WTC11 (cell line): ENCODE measurements at regions not wholly inside any gene's neighbourhood (a gene's known extent, or its start where the extent isn't known, plus 50 kb on each side); places are given as distances from the start of the nearest gene placed in this dataset.

Source experiments
- ATAC-seq: fragments of 200-7000 bp; cut with Tn5 transposase; 2 replicates; pipeline ENCODE4 v1.10.0; 2021; ENCODE audit warnings: mild to moderate bottlenecking, moderate library complexity
- CTCF ChIA-PET: fragments of 300-600 bp; sonication (Branson Sonifier 250); formaldehyde crosslinking; loops from one replicate; lab custom pipeline; 2021; ENCODE audit warnings: antibody characterized with exemption; lab: Charles Lee
- POLR2A ChIA-PET: fragments of 350-600 bp; sonication (Branson Sonifier 250); formaldehyde crosslinking; loops from one replicate; lab custom pipeline; 2021; ENCODE audit warnings: antibody characterized with exemption; lab: Charles Lee
- DNase-seq: peaks from one replicate; pipeline ENCODE4 v3.0.0; 2021; ENCODE audit warnings: low spot score
- H3K27ac Mint-ChIP-seq: 2 replicates; pipeline ENCODE4 v1.8.0; 2021; ENCODE audit warnings: mixed read lengths
- H3K27me3 Mint-ChIP-seq: 2 replicates; pipeline ENCODE4 v1.8.0; 2021; ENCODE audit warnings: low read depth, mild to moderate bottlenecking, moderate library complexity, mixed read lengths
- H3K36me3 Mint-ChIP-seq: 2 replicates; pipeline ENCODE4 v1.8.0; 2021; ENCODE audit warnings: mixed read lengths
- H3K4me1 Mint-ChIP-seq: 2 replicates; pipeline ENCODE4 v1.8.0; 2022; ENCODE audit warnings: mixed read lengths
- H3K4me3 Mint-ChIP-seq: 2 replicates; pipeline ENCODE4 v1.8.0; 2021; ENCODE audit warnings: mild to moderate bottlenecking, moderate library complexity, mixed read lengths
- H3K9me3 Mint-ChIP-seq: 2 replicates; pipeline ENCODE4 v1.8.0; 2021; ENCODE audit warnings: mixed read lengths
- AR ChIP-seq: fragments of 250-450 bp; sonication (Bioruptor Pico); IDR thresholded peaks from 2 replicates; pipeline ENCODE4 v1.9.0; 2021; ENCODE audit warnings: mild to moderate bottlenecking
- ARID4B ChIP-seq: sonication (generic); formaldehyde crosslinking; IDR thresholded peaks from 2 replicates; pipeline ENCODE4 v1.8.0; 2023; ENCODE audit warnings: missing genetic modification reagents, mild to moderate bottlenecking, borderline replicate concordance
- ATF6 ChIP-seq: sonication (generic); formaldehyde crosslinking; IDR thresholded peaks from 2 replicates; pipeline ENCODE4 v1.8.1; 2023; ENCODE audit warnings: mild to moderate bottlenecking, missing genetic modification reagents
- ERG ChIP-seq: fragments of 250-450 bp; sonication (Bioruptor Pico); IDR thresholded peaks from 2 replicates; pipeline ENCODE4 v1.8.0; 2021; ENCODE audit warnings: mild to moderate bottlenecking
- FOXP1 ChIP-seq: sonication (generic); formaldehyde crosslinking; IDR thresholded peaks from 2 replicates; pipeline ENCODE4 v1.8.0; 2022; ENCODE audit warnings: missing genetic modification reagents, mild to moderate bottlenecking, moderate library complexity, borderline replicate concordance
- GABPB1 ChIP-seq: sonication (generic); formaldehyde crosslinking; IDR thresholded peaks from 2 replicates; pipeline ENCODE4 v1.8.1; 2023; ENCODE audit warnings: mild to moderate bottlenecking, missing genetic modification reagents
- MAX ChIP-seq: sonication (generic); formaldehyde crosslinking; IDR thresholded peaks from 2 replicates; pipeline ENCODE4 v1.8.0; 2022; ENCODE audit warnings: mild to moderate bottlenecking, missing genetic modification reagents
- MXD4 ChIP-seq: fragments of 250-450 bp; sonication (Bioruptor Pico); IDR thresholded peaks from 2 replicates; pipeline ENCODE4 v1.8.0; 2021; ENCODE audit warnings: mild to moderate bottlenecking, moderate library complexity, borderline replicate concordance
- NFATC4 ChIP-seq: fragments of 250-450 bp; sonication (Bioruptor Pico); IDR thresholded peaks from 2 replicates; pipeline ENCODE4 v1.9.0; 2021; ENCODE audit warnings: mild to moderate bottlenecking
- NR3C1 ChIP-seq: sonication (generic); formaldehyde crosslinking; conservative IDR thresholded peaks from 2 replicates; pipeline ENCODE4 v1.8.1; 2023; ENCODE audit warnings: low read depth, mild to moderate bottlenecking, missing genetic modification reagents
- OVOL2 ChIP-seq: fragments of 250-450 bp; sonication (Bioruptor Pico); IDR thresholded peaks from 2 replicates; pipeline ENCODE4 v1.9.0; 2021; ENCODE audit warnings: mild to moderate bottlenecking, borderline replicate concordance
- ZNF232 ChIP-seq: sonication (generic); formaldehyde crosslinking; IDR thresholded peaks from 2 replicates; pipeline ENCODE4 v1.8.0; 2022; ENCODE audit warnings: mild to moderate bottlenecking, missing genetic modification reagents
- ZNF263 ChIP-seq: sonication (generic); formaldehyde crosslinking; IDR thresholded peaks from 2 replicates; pipeline ENCODE4 v1.8.1; 2022; ENCODE audit warnings: low read depth, mild to moderate bottlenecking, moderate library complexity, missing genetic modification reagents
- ZNF416 ChIP-seq: fragments of 250-450 bp; sonication (Bioruptor Pico); IDR thresholded peaks from 2 replicates; pipeline ENCODE4 v1.9.0; 2021; ENCODE audit warnings: mild to moderate bottlenecking, inconsistent platforms
- ZNF423 ChIP-seq: fragments of 250-450 bp; sonication (Bioruptor Pico); IDR thresholded peaks from 2 replicates; pipeline ENCODE4 v2.1.2; 2022; ENCODE audit warnings: mild to moderate bottlenecking, moderate library complexity
- ZNF425 ChIP-seq: fragments of 250-450 bp; sonication (Bioruptor Pico); conservative IDR thresholded peaks from 2 replicates; pipeline ENCODE4 v1.9.0; 2021; ENCODE audit warnings: mild to moderate bottlenecking
- ZNF512 ChIP-seq: sonication (generic); formaldehyde crosslinking; IDR thresholded peaks from 2 replicates; pipeline ENCODE4 v1.8.1; 2022; ENCODE audit warnings: missing genetic modification reagents, borderline replicate concordance
- ZNF671 ChIP-seq: fragments of 250-450 bp; sonication (Bioruptor Pico); IDR thresholded peaks from 2 replicates; pipeline ENCODE4 v1.8.0; 2021; ENCODE audit warnings: mild to moderate bottlenecking

GRCh38 chr2:142478206-142478605 is 347.4 kb upstream of the LRP1B start:
- CTCF ChIA-PET, result no interaction called here

GRCh38 chr2:142472382-142472781 is 341.6 kb upstream of the LRP1B start:
- DNase-seq (no peak), ATAC-seq (no peak)
- Mint-ChIP-seq H3K27me3 (no peaks in the 10 kb centered on the region), H3K4me3 (no peak overlapping the region), H3K9me3 (peaks cover 9% of the 10 kb centered on the region), H3K36me3 (0 out of 2 replicates have a peak, but pooled peaks cover 3% of the 10 kb centered on the region), H3K27ac (no peak overlapping the region), H3K4me1 (no peaks in the 10 kb centered on the region)
- POLR2A ChIA-PET, result no interaction called here
- CTCF ChIA-PET, result no interaction called here
- TF ChIP-seq ZNF423 (CRISPR knock-in tag) (no peak), MAX (CRISPR knock-in tag) (no peak), FOXP1 (CRISPR knock-in tag) (no peak), ATF6 (no peak), OVOL2 (no peak), ZNF263 (CRISPR knock-in tag) (no peak), ARID4B (CRISPR knock-in tag) (no peak), NR3C1 (CRISPR knock-in tag) (no peak), MXD4 (CRISPR knock-in tag) (no peak), GABPB1 (CRISPR knock-in tag) (no peak), ZNF232 (CRISPR knock-in tag) (no peak), AR (CRISPR knock-in tag) (no peak), ERG (CRISPR knock-in tag) (no peak), ZNF512 (CRISPR knock-in tag) (no peak)

More at GRCh38 chr2:142478206-142478605, 347.4 kb upstream of the LRP1B start:
- TF ChIP-seq ZNF671 (no peak), ZNF416 (no peak), ZNF425 (CRISPR knock-in tag) (no peak), NFATC4 (CRISPR knock-in tag) (no peak), GABPB1 (CRISPR knock-in tag) (no peak)
- POLR2A ChIA-PET, result no interaction called here
- H3K36me3 Mint-ChIP-seq, result 0 out of 2 replicates have a peak, but pooled peaks cover 3% of the 10 kb centered on the region
- peaks cover 9% of the 10 kb centered on the region for H3K9me3 Mint-ChIP-seq
- DNase-seq (no peak), ATAC-seq (no peak)
- H3K4me1 Mint-ChIP-seq, result no peaks in the 10 kb centered on the region
- no peak overlapping the region for H3K4me3 Mint-ChIP-seq
- no peaks in the 10 kb centered on the region for H3K27me3 Mint-ChIP-seq
- no peak overlapping the region for H3K27ac Mint-ChIP-seq
